Vagina (tissue), 2 donors: ENCODE measurements at regions not wholly inside any gene's neighbourhood (a gene's known extent, or its start where the extent isn't known, plus 50 kb on each side); places are given as distances from the start of the nearest gene placed in this dataset.

ENCODE experiments used
- DNase-seq, 2 donors: peaks; one replicate each; pipeline ENCODE4 v3.0.0-alpha.2; 2017; ENCODE audit errors: extremely low spot score in 2 of 2
- H3K27ac ChIP-seq: fragments of 200-600 bp; sonication (generic); one replicate; pipeline ENCODE4 v1.5.1; 2019
- H3K27me3 ChIP-seq: fragments of 200-600 bp; sonication (generic); one replicate; pipeline ENCODE4 v1.5.1; 2019
- H3K36me3 ChIP-seq, 2 donors: fragments of 200-600 bp; sonication (generic); one replicate each; pipeline ENCODE4 v1.5.1; 2017 to 2019
- H3K4me1 ChIP-seq: fragments of 200-600 bp; sonication (generic); one replicate; pipeline ENCODE4 v1.5.1; 2019
- H3K4me3 ChIP-seq, 2 donors: fragments of 200-600 bp; sonication (generic); 1 replicate in 1 of 2; 2 replicates in 1 of 2; pipeline ENCODE4 v1.5.1; 2016 to 2019
- H3K9me3 ChIP-seq: fragments of 200-600 bp; sonication (generic); one replicate; pipeline ENCODE4 v1.5.1; 2019
- POLR2A ChIP-seq, 2 donors: fragments of 450-650 bp; IDR thresholded peaks; one replicate each; pipeline ENCODE4 v1.6.1; 2017; ENCODE audit warnings: antibody characterized with exemption in 2 of 2, mild to moderate bottlenecking in 2 of 2, moderate library complexity in 2 of 2
- POLR2AphosphoS5 ChIP-seq, 2 donors: sonication (generic); formaldehyde crosslinking; IDR thresholded peaks; one replicate each; pipeline ENCODE4 v1.9.0; 2017; ENCODE audit warnings: antibody characterized with exemption in 2 of 2, mild to moderate bottlenecking in 2 of 2, low read depth in 1 of 2; ENCODE audit not compliant: insufficient read depth in 1 of 2
- intact Hi-C: fragments of 100-400 bp; cut with DNase I; formaldehyde crosslinking; loops from one replicate; pipeline ENCODE4 v1.15.1; 2023
- TF ChIP-seq, protein P1 (sequence below), 3 experiments: fragments of 450-650 bp in 2 of 3; fragments of 200-600 bp in 1 of 3; sonication (generic) in 1 of 3; IDR thresholded peaks; one replicate each; pipeline ENCODE4 v1.5.1; 2017 to 2019; ENCODE audit warnings: antibody characterized with exemption in 3 of 3, mild to moderate bottlenecking in 2 of 3, moderate library complexity in 2 of 3

GRCh38 chr9:7597716-7598115, 201.9 kb downstream of the DMAC1 start:
- no peaks in the 10 kb centered on the region for H3K4me1 ChIP-seq
- intact Hi-C loops: no loop called here
- no peaks in the 10 kb centered on the region for H3K9me3 ChIP-seq
- no peak for DNase-seq
- TF ChIP-seq, protein P1, sequence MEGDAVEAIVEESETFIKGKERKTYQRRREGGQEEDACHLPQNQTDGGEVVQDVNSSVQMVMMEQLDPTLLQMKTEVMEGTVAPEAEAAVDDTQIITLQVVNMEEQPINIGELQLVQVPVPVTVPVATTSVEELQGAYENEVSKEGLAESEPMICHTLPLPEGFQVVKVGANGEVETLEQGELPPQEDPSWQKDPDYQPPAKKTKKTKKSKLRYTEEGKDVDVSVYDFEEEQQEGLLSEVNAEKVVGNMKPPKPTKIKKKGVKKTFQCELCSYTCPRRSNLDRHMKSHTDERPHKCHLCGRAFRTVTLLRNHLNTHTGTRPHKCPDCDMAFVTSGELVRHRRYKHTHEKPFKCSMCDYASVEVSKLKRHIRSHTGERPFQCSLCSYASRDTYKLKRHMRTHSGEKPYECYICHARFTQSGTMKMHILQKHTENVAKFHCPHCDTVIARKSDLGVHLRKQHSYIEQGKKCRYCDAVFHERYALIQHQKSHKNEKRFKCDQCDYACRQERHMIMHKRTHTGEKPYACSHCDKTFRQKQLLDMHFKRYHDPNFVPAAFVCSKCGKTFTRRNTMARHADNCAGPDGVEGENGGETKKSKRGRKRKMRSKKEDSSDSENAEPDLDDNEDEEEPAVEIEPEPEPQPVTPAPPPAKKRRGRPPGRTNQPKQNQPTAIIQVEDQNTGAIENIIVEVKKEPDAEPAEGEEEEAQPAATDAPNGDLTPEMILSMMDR (IDR thresholded peaks at IDR 0.05): no peak
- TF ChIP-seq POLR2A (IDR thresholded peaks at IDR 0.05) (no peak), POLR2AphosphoS5 (IDR thresholded peaks at IDR 0.05; ENCODE audit: insufficient read depth in 1 of 2, low read depth in 1 of 2) (no peak)
- no peaks in the 10 kb centered on the region for H3K36me3 ChIP-seq
- no peaks in the 10 kb centered on the region for H3K27me3 ChIP-seq
- no peak overlapping the region for H3K4me3 ChIP-seq
- no peak overlapping the region for H3K27ac ChIP-seq

DNA sequence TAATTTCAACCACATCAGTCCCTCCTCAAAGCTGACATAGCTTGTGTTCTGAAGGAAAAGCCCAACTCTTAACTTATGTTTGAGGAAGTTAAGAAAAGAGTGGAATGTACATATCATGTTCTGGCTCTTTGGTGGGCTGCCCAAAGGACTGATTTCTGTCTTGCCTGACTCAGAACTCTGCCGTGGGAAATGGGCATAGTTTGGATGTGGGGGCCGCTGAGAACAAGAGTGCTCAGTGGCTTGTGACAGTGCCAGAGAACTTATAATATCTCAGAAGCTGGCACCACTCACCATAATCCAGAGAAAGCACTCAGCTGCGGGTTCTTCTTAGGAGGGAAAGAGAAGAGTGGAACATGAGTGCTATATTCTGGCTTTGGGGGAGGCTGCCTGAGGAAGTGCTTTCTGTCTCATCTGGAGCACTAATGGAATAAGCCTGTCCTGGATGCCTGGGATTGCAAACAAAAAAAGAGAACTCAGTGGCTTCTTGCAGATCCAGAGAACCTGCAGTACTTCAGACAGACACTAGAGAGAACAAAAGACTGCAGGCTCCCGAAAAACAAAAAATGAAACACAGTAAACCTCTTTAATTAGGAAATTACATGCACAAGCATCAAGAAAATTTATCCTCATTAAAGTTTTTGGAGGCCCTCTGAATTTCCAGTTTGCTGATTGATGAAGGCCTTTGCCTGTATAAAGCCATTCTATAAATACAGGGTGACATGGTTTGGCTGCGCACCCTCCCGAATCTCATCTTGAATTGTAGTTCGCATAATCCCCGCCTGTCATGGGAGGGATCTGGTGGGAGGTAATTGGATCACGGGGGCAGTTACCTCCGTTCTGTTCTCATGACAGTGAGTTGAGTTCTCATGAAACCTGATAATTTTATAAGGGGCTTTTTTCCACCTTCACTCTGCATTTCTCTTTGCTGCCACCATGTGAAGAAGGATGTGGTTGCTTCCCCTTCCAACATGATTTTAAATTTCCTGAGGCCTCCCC, 207.0 kb downstream of the DMAC1 start:
- no peak for DNase-seq
- Histone ChIP-seq H3K27me3 (no peaks in the 10 kb centered on the region), H3K9me3 (no peaks in the 10 kb centered on the region), H3K36me3 (no peaks in the 10 kb centered on the region), H3K4me1 (no peaks in the 10 kb centered on the region), H3K4me3 (no peak overlapping the region), H3K27ac (no peak overlapping the region)
- intact Hi-C loops: no loop called here
- TF ChIP-seq, protein P1 (IDR thresholded peaks at IDR 0.05): no peak
- TF ChIP-seq POLR2A (IDR thresholded peaks at IDR 0.05) (no peak), POLR2AphosphoS5 (IDR thresholded peaks at IDR 0.05; ENCODE audit: insufficient read depth in 1 of 2, low read depth in 1 of 2) (no peak)

DNA sequence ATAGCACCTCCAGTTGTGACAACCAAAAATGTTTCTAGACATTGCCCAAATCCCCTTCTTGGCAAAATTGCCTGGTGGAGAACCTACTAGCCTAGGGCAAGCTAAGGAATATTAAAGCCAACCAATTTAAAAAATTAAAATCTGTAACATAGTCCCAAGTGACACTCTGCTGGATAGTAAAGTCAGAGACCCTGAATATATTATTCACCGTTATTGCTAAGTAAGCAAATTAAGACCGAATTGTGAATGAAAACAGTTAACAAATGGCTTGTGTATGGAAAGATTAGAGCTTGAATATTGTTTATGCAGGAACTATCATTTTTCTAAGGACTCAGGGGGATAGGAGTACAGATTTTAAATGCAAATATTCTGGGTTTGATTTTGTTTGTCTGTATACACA, 208.1 kb downstream of the DMAC1 start:
- Histone ChIP-seq H3K4me1 (no peaks in the 10 kb centered on the region), H3K27ac (no peak overlapping the region), H3K27me3 (no peaks in the 10 kb centered on the region), H3K36me3 (no peaks in the 10 kb centered on the region), H3K9me3 (no peaks in the 10 kb centered on the region), H3K4me3 (no peak overlapping the region)
- no peak for DNase-seq
- TF ChIP-seq POLR2AphosphoS5 (IDR thresholded peaks at IDR 0.05; ENCODE audit: insufficient read depth in 1 of 2, low read depth in 1 of 2): no peak
- TF ChIP-seq POLR2A (IDR thresholded peaks at IDR 0.05): no peak
- TF ChIP-seq, protein P1 (IDR thresholded peaks at IDR 0.05): no peak
- intact Hi-C loops: no loop called here

GRCh38 chr9:7580568-7580967, 219.0 kb downstream of the DMAC1 start:
- Histone ChIP-seq H3K27ac (no peak overlapping the region), H3K9me3 (no peaks in the 10 kb centered on the region), H3K4me1 (no peaks in the 10 kb centered on the region), H3K27me3 (no peaks in the 10 kb centered on the region), H3K4me3 (no peak overlapping the region), H3K36me3 (no peaks in the 10 kb centered on the region)
- intact Hi-C loops: no loop called here
- DNase-seq: no peak
- TF ChIP-seq POLR2A (IDR thresholded peaks at IDR 0.05): no peak
- TF ChIP-seq, protein P1 (IDR thresholded peaks at IDR 0.05): no peak
- no peak for TF ChIP-seq POLR2AphosphoS5 (IDR thresholded peaks at IDR 0.05; ENCODE audit: insufficient read depth in 1 of 2, low read depth in 1 of 2)

DNA sequence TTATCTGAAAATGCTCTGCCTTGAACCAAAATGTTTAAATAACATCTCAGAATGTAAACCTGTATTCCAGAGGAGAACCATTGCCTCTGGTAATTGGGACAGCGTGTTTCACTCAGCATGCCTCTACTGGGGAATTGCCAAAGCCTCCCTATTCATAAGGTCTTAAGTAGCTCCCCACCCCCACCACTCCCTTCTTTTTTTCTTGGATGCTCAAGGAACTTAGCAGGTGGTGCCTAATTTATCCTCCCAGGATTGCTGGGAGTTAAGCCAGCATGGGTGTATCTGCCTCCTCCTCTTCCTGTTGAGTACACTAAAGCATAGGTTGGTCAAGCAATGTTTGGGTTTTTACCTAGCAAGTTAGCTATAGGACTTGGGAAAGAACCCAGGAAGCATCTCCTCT, 220.2 kb downstream of the DMAC1 start:
- no peaks in the 10 kb centered on the region for H3K4me1 ChIP-seq
- H3K9me3 ChIP-seq: no peaks in the 10 kb centered on the region
- H3K27me3 ChIP-seq: no peaks in the 10 kb centered on the region
- no peak for TF ChIP-seq POLR2A (IDR thresholded peaks at IDR 0.05)
- TF ChIP-seq POLR2AphosphoS5 (IDR thresholded peaks at IDR 0.05; ENCODE audit: insufficient read depth in 1 of 2, low read depth in 1 of 2): no peak
- TF ChIP-seq, protein P1 (IDR thresholded peaks at IDR 0.05): no peak
- DNase-seq: no peak
- intact Hi-C loops: no loop called here
- no peak overlapping the region for H3K4me3 ChIP-seq
- H3K27ac ChIP-seq: no peak overlapping the region
- H3K36me3 ChIP-seq: no peaks in the 10 kb centered on the region
